ENCODE measurements at regions not wholly inside any gene's neighbourhood (a gene's known extent, or its start where the extent isn't known, plus 50 kb on each side); places are given as distances from the start of the nearest gene placed in this dataset.
A peak's percentile ranks its signal among the peaks of the same experiment; 100 is the strongest.

GRCh38 chr3:44105571-44105970 lies 136.1 kb upstream of the TOPAZ1 start:
- POLR2A ChIA-PET, result interaction anchor here (1.3 to 1.5 kb wide), 2 partner anchors 47 to 105 kb away, joined by 4 read pairs; no protein-coding TSS in a partner anchor
- H3K79me2 ChIP-seq (ENCODE audit: control insufficient read depth, insufficient read depth, low read length), result no peaks in the 10 kb centered on the region; the same call in 1 of the 2 replicates
- no peak for TF ChIP-seq JUND (IDR thresholded peaks at IDR 0.05; ENCODE audit: low read depth, low read length)
- peak; percentile 48; the same call in 1 of the 2 replicates for TF ChIP-seq ZNF592 (IDR thresholded peaks at IDR 0.05)
- no peak for TF ChIP-seq RCOR1 (conservative IDR thresholded peaks at IDR 0.05; ENCODE audit: low read depth, low read length)
- peak; percentile 79; the same call in 1 of the 2 replicates for TF ChIP-seq SPI1 (IDR thresholded peaks at IDR 0.05; ENCODE audit: borderline replicate concordance, insufficient read depth, low read depth, low read length)
- TF ChIP-seq ZNF687 (IDR thresholded peaks at IDR 0.05), result 0 out of 2 replicates have a peak, but pooled peaks have one; percentile 30
- 0 out of 2 replicates have a peak, but pooled peaks have one; percentile 8 for TF ChIP-seq IKZF1 (conservative IDR thresholded peaks at IDR 0.05)
- peak; percentile 65 for TF ChIP-seq NR2F1 (conservative IDR thresholded peaks at IDR 0.05)
- CTCF ChIA-PET, result interaction anchor here (1.1 to 2.0 kb wide), 4 partner anchors 9 to 226 kb away, joined by 3 to 8 read pairs (median 3); no protein-coding TSS in a partner anchor
- peak overlapping the region; percentile 30; the same call in 1 of the 2 replicates for H3K4me2 ChIP-seq (ENCODE audit: control insufficient read depth, insufficient read depth)
- RAD21 ChIA-PET (ENCODE audit: unreplicated experiment), result interaction anchor here (0.6 to 3.3 kb wide), 9 partner anchors 9 to 356 kb away, joined by 3 to 13 read pairs (median 5); no protein-coding TSS in a partner anchor
- WGBS (ENCODE audit: insufficient coverage, insufficient replicate concordance, low lambda C conversion rate, missing lambda C conversion rate), result 17% methylated on average over 5 of the region's 5 CpGs
- in situ Hi-C loops (cut with MboI), result no loop called here
- no TSS peak for BruUV-seq (replicated peaks)
- no peaks in the 10 kb centered on the region for H3K9me3 ChIP-seq (replicated peaks; ENCODE audit: control insufficient read depth, insufficient read depth, low read length)
- SMC1A ChIA-PET (ENCODE audit: uncharacterized antibody, unreplicated experiment), result interaction anchor here (1.2 to 2.0 kb wide), 5 partner anchors 9 to 109 kb away, joined by 3 to 10 read pairs (median 6); no protein-coding TSS in a partner anchor
- peak; percentile 76 for ATAC-seq
- H3K27ac ChIP-seq (ENCODE audit: control insufficient read depth, insufficient read depth), result peak overlapping the region; percentile 58
- no peak overlapping the region for H3K4me3 ChIP-seq
- H2AFZ ChIP-seq (ENCODE audit: control insufficient read depth, low read depth, low read length), result no peak overlapping the region
- peaks cover 20% of the 10 kb centered on the region for H3K4me1 ChIP-seq (ENCODE audit: control insufficient read depth, insufficient read depth, low read length)
- no peak overlapping the region for H3K9ac ChIP-seq (ENCODE audit: control insufficient read depth, insufficient read depth, low read length)
- intact Hi-C loops (cut with micrococcal nuclease; ENCODE audit: unreplicated experiment), result loop anchor here (2.0 kb wide), 1 partner anchor 59 kb away; no protein-coding TSS in a partner anchor
- H4K20me1 ChIP-seq (ENCODE audit: control insufficient read depth, insufficient read depth), result 0 out of 2 replicates have a peak, but pooled peaks cover 3% of the 10 kb centered on the region
- DNase-seq (ENCODE audit: low read depth, low spot score), result no peak
- FAIRE-seq, result no peak
- no peaks in the 10 kb centered on the region; a peak in 1 of 4 replicates for H3K27me3 ChIP-seq (replicated peaks in 1 of 2; ENCODE audit: control insufficient read depth in 2 of 2, insufficient read depth in 2 of 2, low read length in 1 of 2)
- H3K36me3 ChIP-seq (ENCODE audit: control insufficient read depth in 2 of 2, insufficient read depth in 2 of 2, low read length in 1 of 2), result peaks cover 0 to 1% of the 10 kb centered on the region in 2 experiments; a peak in 2 of 4 replicates
